IPS-15b (cell line): ENCODE measurements at regions not wholly inside any gene's neighbourhood (a gene's known extent, or its start where the extent isn't known, plus 50 kb on each side); places are given as distances from the start of the nearest gene placed in this dataset.

Experiments used
- H3K27me3 ChIP-seq: one replicate; pipeline ENCODE4 v1.6.1; 2013; ENCODE audit warnings: low read length; ENCODE audit not compliant: control insufficient read depth, insufficient read depth
- H3K36me3 ChIP-seq: one replicate; pipeline ENCODE4 v1.6.1; 2013; ENCODE audit warnings: low read length; ENCODE audit not compliant: control insufficient read depth, insufficient read depth
- H3K4me1 ChIP-seq: one replicate; pipeline ENCODE4 v1.6.1; 2013; ENCODE audit warnings: mild to moderate bottlenecking, low read length; ENCODE audit not compliant: control insufficient read depth, insufficient read depth
- H3K4me3 ChIP-seq: one replicate; pipeline ENCODE4 v1.5.1; 2013; ENCODE audit warnings: low read depth, low read length
- H3K9ac ChIP-seq: one replicate; pipeline ENCODE4 v1.6.1; 2013; ENCODE audit warnings: low read depth, mild to moderate bottlenecking, low read length
- H3K9me3 ChIP-seq: one replicate; pipeline ENCODE4 v1.6.1; 2013; ENCODE audit warnings: mild to moderate bottlenecking, low read length; ENCODE audit not compliant: control insufficient read depth, insufficient read depth

DNA sequence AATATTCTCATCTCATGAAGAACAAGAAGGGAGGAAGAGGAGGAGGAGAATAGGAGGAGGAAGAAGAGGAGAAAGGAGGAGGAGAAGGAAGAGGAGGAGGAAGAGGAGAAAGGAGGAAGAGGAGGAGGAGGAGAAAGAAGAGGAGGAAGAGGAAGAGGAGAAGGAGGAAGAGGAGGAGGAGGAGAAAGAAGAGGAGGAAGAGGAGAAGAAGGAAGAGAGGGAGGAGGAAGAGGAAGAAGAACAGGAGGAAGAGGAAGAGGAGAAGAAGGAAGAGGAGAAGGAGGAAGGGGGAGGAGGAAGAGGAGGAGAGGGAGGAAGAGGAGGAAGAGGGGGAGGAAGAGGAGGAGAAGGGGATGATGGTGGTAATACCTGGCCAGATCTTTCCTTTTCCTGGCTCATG is 70.0 kb upstream of the PTPRM start:
- Histone ChIP-seq H3K9ac (no peak overlapping the region), H3K4me1 (no peaks in the 10 kb centered on the region), H3K36me3 (no peaks in the 10 kb centered on the region), H3K4me3 (no peak overlapping the region), H3K27me3 (no peaks in the 10 kb centered on the region), H3K9me3 (no peaks in the 10 kb centered on the region)

DNA sequence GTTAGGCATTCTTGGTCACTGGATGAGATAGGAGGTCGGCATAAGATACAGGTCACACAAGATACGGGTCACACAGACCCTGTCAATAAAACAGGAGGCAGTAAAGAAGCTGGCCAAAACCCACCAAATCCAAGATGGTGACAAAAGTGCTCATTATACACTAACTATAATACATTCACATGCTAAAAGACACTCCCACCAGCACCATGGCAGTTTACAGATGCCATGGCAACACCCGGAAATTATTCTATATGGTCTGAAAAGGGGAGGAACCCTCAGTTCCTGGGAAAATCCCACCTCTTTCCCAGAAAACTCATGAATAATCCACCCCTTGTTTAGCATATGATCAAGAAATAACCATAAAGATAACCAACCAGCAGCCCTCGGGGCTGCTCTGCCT is 56.0 kb upstream of the PTPRM start:
- no peak overlapping the region for H3K9ac ChIP-seq
- no peaks in the 10 kb centered on the region for H3K27me3 ChIP-seq
- H3K4me1 ChIP-seq = peaks cover 8% of the 10 kb centered on the region

DNA sequence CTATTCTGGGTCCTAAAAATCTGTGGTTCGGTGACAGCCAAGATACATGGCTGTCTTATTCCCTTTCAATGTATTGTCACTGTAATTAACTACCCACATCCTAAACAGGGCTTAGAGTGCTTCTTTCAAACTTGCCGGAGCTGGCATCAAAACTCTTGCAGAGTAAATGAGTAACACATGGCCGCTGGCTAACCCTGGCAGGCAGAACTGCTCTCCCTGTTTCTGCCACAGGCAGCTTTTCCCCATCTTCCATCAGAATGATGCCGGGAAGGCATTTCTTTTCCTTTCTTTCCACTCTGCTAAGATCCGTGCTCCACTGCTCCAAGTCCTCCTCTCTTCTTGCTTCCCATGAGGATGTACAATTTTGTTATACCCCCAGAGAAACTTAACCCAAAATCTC is 54.8 kb upstream of the PTPRM start:
- Histone ChIP-seq H3K9ac (peak overlapping the region; percentile 8), H3K4me3 (no peak overlapping the region), H3K36me3 (no peaks in the 10 kb centered on the region), H3K9me3 (no peaks in the 10 kb centered on the region), H3K4me1 (peaks cover 12% of the 10 kb centered on the region), H3K27me3 (no peaks in the 10 kb centered on the region)

More for the DNA sequence above, 56.0 kb upstream of the PTPRM start:
- Histone ChIP-seq H3K36me3 (no peaks in the 10 kb centered on the region), H3K4me3 (no peak overlapping the region), H3K9me3 (no peaks in the 10 kb centered on the region)

DNA sequence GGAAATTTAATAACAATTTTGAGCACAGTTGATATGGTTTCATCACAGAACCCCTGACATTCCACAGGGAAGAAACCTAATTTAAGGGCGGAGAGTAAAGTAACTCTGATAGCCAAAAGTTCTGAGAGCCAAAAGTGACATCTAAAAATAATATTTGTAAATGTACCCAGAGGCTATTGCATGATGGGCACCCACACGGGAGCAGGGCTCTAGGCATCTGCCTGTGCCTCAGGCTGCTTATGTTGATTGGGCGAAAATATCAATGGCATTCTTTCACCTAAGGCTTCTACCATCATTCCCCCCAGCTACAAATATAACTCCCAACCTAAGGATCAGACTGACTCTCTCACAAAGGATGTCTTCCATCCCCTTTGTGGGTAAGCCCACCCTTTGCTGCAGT is 54.1 kb upstream of the PTPRM start:
- no peaks in the 10 kb centered on the region for H3K27me3 ChIP-seq
- no peak overlapping the region for H3K4me3 ChIP-seq
- H3K9me3 ChIP-seq = no peaks in the 10 kb centered on the region
- peaks cover 12% of the 10 kb centered on the region for H3K4me1 ChIP-seq
- no peaks in the 10 kb centered on the region for H3K36me3 ChIP-seq
- H3K9ac ChIP-seq = no peak overlapping the region

DNA sequence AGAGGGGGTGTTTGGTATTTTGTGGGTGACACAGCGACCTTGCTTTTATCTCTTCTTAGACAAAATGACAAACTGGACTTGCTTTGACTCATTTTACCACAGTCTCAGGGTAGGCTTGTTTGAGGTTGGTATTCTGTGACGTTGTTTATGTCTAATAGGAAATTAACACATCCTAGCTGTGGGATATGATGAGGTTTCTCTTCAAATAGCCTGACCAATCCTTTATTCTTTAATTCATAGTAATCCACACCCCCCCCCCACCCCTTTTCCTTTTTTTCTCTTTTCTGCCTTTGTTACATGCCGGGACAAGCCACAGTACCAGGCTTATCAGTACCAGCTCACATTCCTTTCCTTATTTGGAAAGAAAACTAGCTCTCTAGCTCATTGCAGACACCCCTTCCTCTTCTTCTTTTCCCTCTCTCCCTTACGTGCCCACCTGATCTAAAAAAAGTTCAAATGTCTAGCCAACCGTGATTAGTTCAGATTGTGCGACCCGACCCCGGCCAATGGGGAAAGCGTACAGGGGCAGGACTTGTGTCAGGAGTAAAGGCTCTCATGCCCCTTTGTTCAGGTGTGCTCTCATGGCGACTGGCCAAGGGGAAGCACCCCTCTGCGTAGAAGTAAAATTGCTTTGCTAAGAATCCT is 52.2 kb upstream of the PTPRM start:
- no peaks in the 10 kb centered on the region for H3K27me3 ChIP-seq
- peaks cover 12% of the 10 kb centered on the region for H3K4me1 ChIP-seq
- H3K4me3 ChIP-seq = no peak overlapping the region
- H3K9ac ChIP-seq = no peak overlapping the region
- H3K9me3 ChIP-seq = no peaks in the 10 kb centered on the region
- H3K36me3 ChIP-seq = no peaks in the 10 kb centered on the region

DNA sequence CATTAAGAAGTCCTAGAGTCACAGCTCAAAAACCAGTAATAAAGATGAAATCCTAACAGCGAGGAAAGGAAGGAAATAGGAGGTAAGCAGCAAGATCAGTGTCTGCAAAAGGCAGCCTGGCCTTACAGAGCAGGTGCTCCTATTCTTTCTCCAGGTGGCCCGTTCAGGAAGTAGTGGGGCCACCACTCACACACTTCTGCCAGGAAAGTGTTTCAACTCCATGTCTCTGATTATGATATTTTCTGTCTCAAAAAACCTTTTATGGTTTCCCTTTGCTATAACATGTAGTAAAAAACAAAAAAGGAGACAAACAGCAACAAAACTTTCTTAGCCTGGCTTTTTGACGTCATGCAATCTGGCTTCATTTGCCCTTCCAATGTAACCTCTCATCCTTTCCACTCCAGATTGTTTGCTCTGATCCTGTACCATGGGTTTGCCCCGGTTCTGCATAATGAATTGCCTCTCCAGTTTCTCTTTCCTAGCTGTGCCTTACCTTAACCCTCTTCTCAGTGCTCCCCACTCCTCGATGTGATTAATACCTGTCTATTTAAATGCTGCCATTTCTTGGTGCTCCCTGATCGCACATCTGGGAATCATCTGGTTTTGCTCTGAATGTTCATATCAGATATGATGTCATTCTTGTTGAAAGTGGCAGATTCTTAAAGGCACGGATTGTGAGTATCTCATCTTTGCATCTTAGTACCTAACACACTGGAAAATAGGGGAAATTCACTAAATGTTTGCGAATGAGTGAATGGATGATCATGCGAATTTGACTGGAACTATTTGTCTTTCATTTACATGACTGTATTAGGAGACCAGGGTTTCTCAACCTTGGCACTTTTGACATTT is 50.6 kb upstream of the PTPRM start:
- no peak overlapping the region for H3K9ac ChIP-seq
- H3K4me1 ChIP-seq = peaks cover 12% of the 10 kb centered on the region
- H3K27me3 ChIP-seq = no peaks in the 10 kb centered on the region
- H3K4me3 ChIP-seq = no peak overlapping the region
- no peaks in the 10 kb centered on the region for H3K36me3 ChIP-seq
- no peaks in the 10 kb centered on the region for H3K9me3 ChIP-seq
